ENCODE measurements at regions not wholly inside any gene's neighbourhood (a gene's known extent, or its start where the extent isn't known, plus 50 kb on each side); places are given as distances from the start of the nearest gene placed in this dataset.

GRCh38 chr4:22031423-22031822 is 82.9 kb upstream of the KCNIP4 start:
- no peak for TF ChIP-seq TAF1 (IDR thresholded peaks at IDR 0.05; ENCODE audit: borderline replicate concordance, low read depth, low read length)
- no peak for TF ChIP-seq FOXM1 (IDR thresholded peaks at IDR 0.05; ENCODE audit: low read depth)
- TF ChIP-seq CTCF (IDR thresholded peaks at IDR 0.05): no peak
- no peak for TF ChIP-seq RAD21 (IDR thresholded peaks at IDR 0.05; ENCODE audit: low read length)
- TF ChIP-seq EZH2phosphoT487 (IDR thresholded peaks at IDR 0.05; ENCODE audit: borderline replicate concordance, low read depth): no peak
- no peak for TF ChIP-seq NRF1 (IDR thresholded peaks at IDR 0.05; ENCODE audit: low read depth, low read length)
- TF ChIP-seq RCOR1 (IDR thresholded peaks at IDR 0.05; ENCODE audit: low read length): no peak
- TF ChIP-seq MAX (IDR thresholded peaks at IDR 0.05; ENCODE audit: low read depth): no peak
- no peak for TF ChIP-seq POLR2AphosphoS5 (IDR thresholded peaks at IDR 0.05; ENCODE audit: low read depth, low read length)
